ENCODE measurements at regions not wholly inside any gene's neighbourhood (a gene's known extent, or its start where the extent isn't known, plus 50 kb on each side); places are given as distances from the start of the nearest gene placed in this dataset.

DNA sequence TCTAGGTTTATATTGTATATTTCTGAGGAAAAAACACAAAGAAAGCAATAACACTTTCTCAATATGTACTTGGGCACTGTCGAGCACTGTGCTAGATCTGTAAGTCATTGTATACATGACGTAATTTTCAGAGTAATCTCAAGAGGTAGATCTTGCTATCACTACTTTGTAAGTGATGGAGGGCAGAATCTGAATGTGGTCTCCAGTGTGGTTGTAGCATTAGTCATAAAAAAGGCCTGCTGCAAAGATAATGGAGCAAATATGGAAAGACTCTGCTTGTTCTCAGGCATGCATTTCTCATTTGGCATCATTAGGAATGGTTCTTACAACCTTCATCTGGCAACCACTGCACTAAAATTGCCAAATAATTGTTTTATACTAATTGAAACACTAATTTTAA, 419.8 kb upstream of the CCDC179 start:
- DNase-seq = no peak
- no TSS peak for BruUV-seq (replicated peaks)
- Histone ChIP-seq H3K9me3 (no peaks in the 10 kb centered on the region), H3K27me3 (replicated peaks; ENCODE audit: control insufficient read depth, insufficient read depth, low read length) (no peaks in the 10 kb centered on the region), H3K4me1 (no peaks in the 10 kb centered on the region), H3K36me3 (ENCODE audit: control insufficient read depth, insufficient read depth, low read length) (no peaks in the 10 kb centered on the region), H3K4me3 (ENCODE audit: low read depth, low read length) (no peak overlapping the region)
- intact Hi-C loops (cut with micrococcal nuclease; ENCODE audit: unreplicated experiment) = no loop called here
- ChIA-PET POLR2A (no interaction called here), CTCF (no interaction called here)
- Mint-ChIP-seq H3K27me3 (ENCODE audit: insufficient read depth, unreplicated experiment) (no peaks in the 10 kb centered on the region), H3K36me3 (ENCODE audit: insufficient read depth, unreplicated experiment) (no peaks in the 10 kb centered on the region), H3K9me3 (ENCODE audit: unreplicated experiment) (no peaks in the 10 kb centered on the region), H3K27ac (ENCODE audit: unreplicated experiment) (no peak overlapping the region), H3K4me1 (ENCODE audit: low read depth, unreplicated experiment) (no peaks in the 10 kb centered on the region), H3K4me3 (ENCODE audit: unreplicated experiment) (no peak overlapping the region)
- TF ChIP-seq, protein P1, sequence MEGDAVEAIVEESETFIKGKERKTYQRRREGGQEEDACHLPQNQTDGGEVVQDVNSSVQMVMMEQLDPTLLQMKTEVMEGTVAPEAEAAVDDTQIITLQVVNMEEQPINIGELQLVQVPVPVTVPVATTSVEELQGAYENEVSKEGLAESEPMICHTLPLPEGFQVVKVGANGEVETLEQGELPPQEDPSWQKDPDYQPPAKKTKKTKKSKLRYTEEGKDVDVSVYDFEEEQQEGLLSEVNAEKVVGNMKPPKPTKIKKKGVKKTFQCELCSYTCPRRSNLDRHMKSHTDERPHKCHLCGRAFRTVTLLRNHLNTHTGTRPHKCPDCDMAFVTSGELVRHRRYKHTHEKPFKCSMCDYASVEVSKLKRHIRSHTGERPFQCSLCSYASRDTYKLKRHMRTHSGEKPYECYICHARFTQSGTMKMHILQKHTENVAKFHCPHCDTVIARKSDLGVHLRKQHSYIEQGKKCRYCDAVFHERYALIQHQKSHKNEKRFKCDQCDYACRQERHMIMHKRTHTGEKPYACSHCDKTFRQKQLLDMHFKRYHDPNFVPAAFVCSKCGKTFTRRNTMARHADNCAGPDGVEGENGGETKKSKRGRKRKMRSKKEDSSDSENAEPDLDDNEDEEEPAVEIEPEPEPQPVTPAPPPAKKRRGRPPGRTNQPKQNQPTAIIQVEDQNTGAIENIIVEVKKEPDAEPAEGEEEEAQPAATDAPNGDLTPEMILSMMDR (IDR thresholded peaks at IDR 0.05; ENCODE audit: insufficient read depth in 1 of 2, low read depth in 1 of 2, low read length in 1 of 2, severe bottlenecking in 1 of 2, unreplicated experiment in 1 of 2) = no peak

DNA sequence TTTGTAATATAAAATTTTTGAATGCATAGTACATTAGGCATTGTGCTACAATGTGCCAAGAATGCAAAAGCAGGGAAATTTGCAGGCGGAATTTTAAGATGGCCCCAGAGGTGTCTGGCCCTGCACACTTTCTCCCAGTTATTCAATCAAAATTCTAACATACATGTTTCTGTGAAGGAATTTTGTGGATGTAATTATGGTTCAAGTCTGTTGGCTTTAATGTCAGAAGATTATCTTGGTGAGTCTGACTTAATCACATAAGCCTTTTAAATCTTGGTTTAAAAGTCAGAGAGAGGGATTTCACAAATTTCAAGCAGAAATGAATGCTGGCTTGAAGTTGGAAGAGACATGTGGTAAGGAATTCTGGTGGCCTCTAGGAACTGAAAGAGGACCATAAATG, 423.4 kb upstream of the CCDC179 start:
- H3K9me3 ChIP-seq = no peaks in the 10 kb centered on the region
- no peaks in the 10 kb centered on the region for H3K4me1 ChIP-seq
- H3K27me3 Mint-ChIP-seq (ENCODE audit: insufficient read depth, unreplicated experiment) = no peaks in the 10 kb centered on the region
- H3K36me3 ChIP-seq (ENCODE audit: control insufficient read depth, insufficient read depth, low read length) = no peaks in the 10 kb centered on the region
- H3K27ac Mint-ChIP-seq (ENCODE audit: unreplicated experiment) = no peak overlapping the region
- no TSS peak for BruUV-seq (replicated peaks)
- no peak for DNase-seq
- no peaks in the 10 kb centered on the region for H3K27me3 ChIP-seq (replicated peaks; ENCODE audit: control insufficient read depth, insufficient read depth, low read length)
- no peaks in the 10 kb centered on the region for H3K36me3 Mint-ChIP-seq (ENCODE audit: insufficient read depth, unreplicated experiment)
- ChIA-PET POLR2A (no interaction called here), CTCF (no interaction called here)
- no peaks in the 10 kb centered on the region for H3K9me3 Mint-ChIP-seq (ENCODE audit: unreplicated experiment)
- H3K4me3 ChIP-seq (ENCODE audit: low read depth, low read length) = no peak overlapping the region
- TF ChIP-seq, protein P1 (IDR thresholded peaks at IDR 0.05; ENCODE audit: insufficient read depth in 1 of 2, low read depth in 1 of 2, low read length in 1 of 2, severe bottlenecking in 1 of 2, unreplicated experiment in 1 of 2) = no peak
- H3K4me1 Mint-ChIP-seq (ENCODE audit: low read depth, unreplicated experiment) = no peaks in the 10 kb centered on the region
- intact Hi-C loops (cut with micrococcal nuclease; ENCODE audit: unreplicated experiment) = no loop called here
- no peak overlapping the region for H3K4me3 Mint-ChIP-seq (ENCODE audit: unreplicated experiment)

DNA sequence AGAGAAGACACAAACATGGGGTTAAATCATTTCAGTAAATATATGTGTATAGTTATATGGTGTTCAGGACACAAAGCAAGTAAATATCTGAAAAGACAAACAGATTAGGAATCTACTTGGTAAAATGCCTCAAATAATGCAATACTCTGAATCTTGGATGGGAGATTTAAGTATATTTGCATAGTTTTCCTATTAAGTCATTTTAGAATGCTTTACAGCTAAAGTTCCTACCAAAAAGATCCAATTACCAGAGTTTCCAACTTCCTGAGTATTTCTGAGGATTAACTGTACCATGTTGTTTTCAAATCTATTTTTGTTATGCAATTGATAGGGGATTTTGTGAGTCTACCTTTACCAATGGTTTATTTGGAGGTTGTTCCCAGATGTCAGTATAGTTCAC, 424.4 kb upstream of the CCDC179 start:
- intact Hi-C loops (cut with micrococcal nuclease; ENCODE audit: unreplicated experiment) = no loop called here
- Histone ChIP-seq H3K9me3 (no peaks in the 10 kb centered on the region), H3K4me3 (ENCODE audit: low read depth, low read length) (no peak overlapping the region), H3K27me3 (replicated peaks; ENCODE audit: control insufficient read depth, insufficient read depth, low read length) (no peaks in the 10 kb centered on the region), H3K36me3 (ENCODE audit: control insufficient read depth, insufficient read depth, low read length) (no peaks in the 10 kb centered on the region), H3K4me1 (no peaks in the 10 kb centered on the region)
- TF ChIP-seq, protein P1 (IDR thresholded peaks at IDR 0.05; ENCODE audit: insufficient read depth in 1 of 2, low read depth in 1 of 2, low read length in 1 of 2, severe bottlenecking in 1 of 2, unreplicated experiment in 1 of 2) = no peak
- Mint-ChIP-seq H3K27ac (ENCODE audit: unreplicated experiment) (no peak overlapping the region), H3K36me3 (ENCODE audit: insufficient read depth, unreplicated experiment) (no peaks in the 10 kb centered on the region), H3K9me3 (ENCODE audit: unreplicated experiment) (no peaks in the 10 kb centered on the region), H3K4me3 (ENCODE audit: unreplicated experiment) (no peak overlapping the region), H3K27me3 (ENCODE audit: insufficient read depth, unreplicated experiment) (no peaks in the 10 kb centered on the region), H3K4me1 (ENCODE audit: low read depth, unreplicated experiment) (no peaks in the 10 kb centered on the region)
- CTCF ChIA-PET = no interaction called here
- no peak for DNase-seq
- POLR2A ChIA-PET = no interaction called here
- no TSS peak for BruUV-seq (replicated peaks)
